ENCODE measurements at regions not wholly inside any gene's neighbourhood (a gene's known extent, or its start where the extent isn't known, plus 50 kb on each side); places are given as distances from the start of the nearest gene placed in this dataset.

DNA sequence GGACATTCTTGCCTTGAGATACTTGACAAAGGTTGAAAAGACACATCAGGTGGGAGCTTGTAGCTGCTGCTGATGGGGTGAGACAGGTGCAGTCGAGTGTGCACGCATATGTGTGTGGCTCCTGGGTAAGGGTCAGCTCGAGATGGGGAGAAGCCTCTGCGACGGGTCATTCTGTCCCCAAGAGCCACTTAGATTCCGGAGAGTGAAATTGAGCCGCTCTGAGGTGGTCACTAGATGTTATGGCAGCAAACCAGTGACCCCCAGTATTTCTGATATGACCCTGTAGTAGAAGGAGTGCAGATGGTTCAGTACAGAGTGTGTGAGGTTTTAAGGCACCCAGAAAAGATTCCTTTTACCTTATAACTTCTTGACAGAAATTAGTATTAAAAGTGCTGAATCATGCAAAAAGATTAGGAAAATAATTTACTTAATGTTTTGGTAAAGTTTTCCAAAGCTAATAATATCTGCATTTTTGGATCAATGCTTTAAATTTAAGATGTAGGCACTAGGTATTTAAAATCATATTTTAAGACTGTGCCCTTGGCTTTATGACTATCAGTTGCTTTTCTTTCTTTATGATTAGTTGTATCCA, 241.9 kb upstream of the TOPAZ1 start:
- no peak for TF ChIP-seq CTCF (IDR thresholded peaks at IDR 0.05 in 4 of 5, conservative IDR thresholded peaks at IDR 0.05 in 1 of 5)
- TF ChIP-seq POLR2A (IDR thresholded peaks at IDR 0.05) = no peak

Data from gastrocnemius medialis (tissue), 4 donors.